ENCODE measurements at regions not wholly inside any gene's neighbourhood (a gene's known extent, or its start where the extent isn't known, plus 50 kb on each side); places are given as distances from the start of the nearest gene placed in this dataset.

DNA sequence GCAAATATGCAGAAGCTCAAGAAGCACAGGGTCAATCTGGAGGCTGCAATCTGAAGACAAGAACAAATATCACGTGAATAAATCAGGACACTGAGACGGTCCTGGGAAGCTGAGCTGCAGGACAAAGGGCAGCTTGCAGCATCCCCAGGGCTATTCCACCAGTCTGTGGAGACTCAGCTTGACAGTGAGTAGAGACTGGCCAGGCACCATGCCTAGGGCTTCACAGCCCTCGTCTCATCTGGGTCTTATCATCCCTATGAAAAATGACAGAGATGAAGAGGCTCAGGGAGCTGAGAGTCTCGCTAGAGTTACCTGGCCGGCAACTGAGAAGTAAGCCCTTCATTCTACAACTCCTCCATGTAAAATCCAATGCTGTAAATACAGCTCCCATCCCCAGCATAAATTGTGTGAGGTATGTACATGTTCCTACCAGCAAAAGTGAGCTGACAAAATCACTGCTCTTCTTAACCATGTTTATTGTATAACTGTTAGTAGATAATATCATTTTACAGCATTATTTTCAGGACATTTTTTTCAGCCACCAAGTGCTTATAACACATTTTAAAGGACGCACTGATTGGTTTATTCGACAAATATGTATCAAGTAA lies 186.6 kb upstream of the IGFBP3 start:
- H3K36me3 ChIP-seq (ENCODE audit: control insufficient read depth in 2 of 2, insufficient read depth in 2 of 2, low read length in 1 of 2) = no peaks in the 10 kb centered on the region
- no peak overlapping the region for H2AFZ ChIP-seq (ENCODE audit: control insufficient read depth, low read depth, low read length)
- ChIA-PET RAD21 (ENCODE audit: unreplicated experiment) (no interaction called here), CTCF (no interaction called here), POLR2A (no interaction called here), SMC1A (ENCODE audit: uncharacterized antibody, unreplicated experiment) (interaction anchor here (1.6 kb wide), 1 partner anchor 9 kb away, joined by 4 read pairs; no protein-coding TSS in a partner anchor)
- no peak overlapping the region for H3K9ac ChIP-seq (ENCODE audit: control insufficient read depth, insufficient read depth, low read length)
- no peaks in the 10 kb centered on the region for H3K79me2 ChIP-seq (ENCODE audit: control insufficient read depth, insufficient read depth, low read length)
- no peak for TF ChIP-seq HDAC6 (IDR thresholded peaks at IDR 0.05; ENCODE audit: unreplicated experiment)
- TF ChIP-seq, protein P1, sequence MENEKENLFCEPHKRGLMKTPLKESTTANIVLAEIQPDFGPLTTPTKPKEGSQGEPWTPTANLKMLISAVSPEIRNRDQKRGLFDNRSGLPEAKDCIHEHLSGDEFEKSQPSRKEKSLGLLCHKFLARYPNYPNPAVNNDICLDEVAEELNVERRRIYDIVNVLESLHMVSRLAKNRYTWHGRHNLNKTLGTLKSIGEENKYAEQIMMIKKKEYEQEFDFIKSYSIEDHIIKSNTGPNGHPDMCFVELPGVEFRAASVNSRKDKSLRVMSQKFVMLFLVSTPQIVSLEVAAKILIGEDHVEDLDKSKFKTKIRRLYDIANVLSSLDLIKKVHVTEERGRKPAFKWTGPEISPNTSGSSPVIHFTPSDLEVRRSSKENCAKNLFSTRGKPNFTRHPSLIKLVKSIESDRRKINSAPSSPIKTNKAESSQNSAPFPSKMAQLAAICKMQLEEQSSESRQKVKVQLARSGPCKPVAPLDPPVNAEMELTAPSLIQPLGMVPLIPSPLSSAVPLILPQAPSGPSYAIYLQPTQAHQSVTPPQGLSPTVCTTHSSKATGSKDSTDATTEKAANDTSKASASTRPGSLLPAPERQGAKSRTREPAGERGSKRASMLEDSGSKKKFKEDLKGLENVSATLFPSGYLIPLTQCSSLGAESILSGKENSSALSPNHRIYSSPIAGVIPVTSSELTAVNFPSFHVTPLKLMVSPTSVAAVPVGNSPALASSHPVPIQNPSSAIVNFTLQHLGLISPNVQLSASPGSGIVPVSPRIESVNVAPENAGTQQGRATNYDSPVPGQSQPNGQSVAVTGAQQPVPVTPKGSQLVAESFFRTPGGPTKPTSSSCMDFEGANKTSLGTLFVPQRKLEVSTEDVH (IDR thresholded peaks at IDR 0.05; ENCODE audit: low read depth, partially characterized antibody) = no peak
- TF ChIP-seq MEF2A (IDR thresholded peaks at IDR 0.05; ENCODE audit: insufficient read depth, low read depth, low read length) = no peak
- TF ChIP-seq RAD21 (IDR thresholded peaks at IDR 0.05; ENCODE audit: insufficient read depth, low read depth, low read length) = no peak
- TF ChIP-seq HSF1 (IDR thresholded peaks at IDR 0.05; ENCODE audit: low read depth, low read length) = no peak
- no peaks in the 10 kb centered on the region for H4K20me1 ChIP-seq (ENCODE audit: control insufficient read depth, insufficient read depth)
- H3K27ac ChIP-seq (ENCODE audit: control insufficient read depth, insufficient read depth) = no peak overlapping the region
- ATAC-seq (no peak), FAIRE-seq (no peak), DNase-seq (ENCODE audit: low read depth, low spot score) (no peak)
- no peaks in the 10 kb centered on the region for H3K9me3 ChIP-seq (replicated peaks; ENCODE audit: control insufficient read depth, insufficient read depth, low read length)
- no peak overlapping the region for H3K4me2 ChIP-seq (ENCODE audit: control insufficient read depth, insufficient read depth)
- no peaks in the 10 kb centered on the region for H3K27me3 ChIP-seq (replicated peaks in 1 of 2; ENCODE audit: control insufficient read depth in 2 of 2, insufficient read depth in 2 of 2, low read length in 1 of 2)
- no peaks in the 10 kb centered on the region for H3K4me1 ChIP-seq (ENCODE audit: control insufficient read depth, insufficient read depth, low read length)
- in situ Hi-C loops (cut with MboI) (no loop called here), intact Hi-C loops (cut with micrococcal nuclease; ENCODE audit: unreplicated experiment) (no loop called here)
- BruUV-seq (replicated peaks) = no TSS peak
- 31% methylated on average over 7 of the region's 7 CpGs for WGBS (ENCODE audit: insufficient coverage, insufficient replicate concordance, low lambda C conversion rate, missing lambda C conversion rate)
- no peak overlapping the region for H3K4me3 ChIP-seq
